IPS-15b (cell line): ENCODE measurements at regions not wholly inside any gene's neighbourhood (a gene's known extent, or its start where the extent isn't known, plus 50 kb on each side); places are given as distances from the start of the nearest gene placed in this dataset.

Experiments used
- H3K27me3 ChIP-seq: one replicate; pipeline ENCODE4 v1.6.1; 2013; ENCODE audit warnings: low read length; ENCODE audit not compliant: control insufficient read depth, insufficient read depth
- H3K36me3 ChIP-seq: one replicate; pipeline ENCODE4 v1.6.1; 2013; ENCODE audit warnings: low read length; ENCODE audit not compliant: control insufficient read depth, insufficient read depth
- H3K4me1 ChIP-seq: one replicate; pipeline ENCODE4 v1.6.1; 2013; ENCODE audit warnings: mild to moderate bottlenecking, low read length; ENCODE audit not compliant: control insufficient read depth, insufficient read depth
- H3K4me3 ChIP-seq: one replicate; pipeline ENCODE4 v1.5.1; 2013; ENCODE audit warnings: low read depth, low read length
- H3K9ac ChIP-seq: one replicate; pipeline ENCODE4 v1.6.1; 2013; ENCODE audit warnings: low read depth, mild to moderate bottlenecking, low read length
- H3K9me3 ChIP-seq: one replicate; pipeline ENCODE4 v1.6.1; 2013; ENCODE audit warnings: mild to moderate bottlenecking, low read length; ENCODE audit not compliant: control insufficient read depth, insufficient read depth

GRCh38 chr11:45430361-45430760 is 144.2 kb upstream of the SYT13 start:
- Histone ChIP-seq H3K4me3 (no peak overlapping the region), H3K27me3 (no peaks in the 10 kb centered on the region), H3K9me3 (no peaks in the 10 kb centered on the region), H3K4me1 (peaks cover 4% of the 10 kb centered on the region), H3K9ac (no peak overlapping the region), H3K36me3 (no peaks in the 10 kb centered on the region)

- Histone ChIP-seq H3K4me3 (no peak overlapping the region), H3K27me3 (no peaks in the 10 kb centered on the region), H3K4me1 (peaks cover 4% of the 10 kb centered on the region), H3K9me3 (no peaks in the 10 kb centered on the region), H3K9ac (no peak overlapping the region), H3K36me3 (no peaks in the 10 kb centered on the region)
These were observed 143.6 kb upstream of the SYT13 start for GRCh38 chr11:45429719-45430118.

GRCh38 chr11:45428541-45429230 is 142.5 kb upstream of the SYT13 start:
- H3K27me3 ChIP-seq = no peaks in the 10 kb centered on the region
- H3K4me3 ChIP-seq = no peak overlapping the region
- H3K4me1 ChIP-seq = peaks cover 4% of the 10 kb centered on the region
- H3K36me3 ChIP-seq = no peaks in the 10 kb centered on the region
- no peaks in the 10 kb centered on the region for H3K9me3 ChIP-seq
- no peak overlapping the region for H3K9ac ChIP-seq

- no peaks in the 10 kb centered on the region for H3K27me3 ChIP-seq
These were observed 142.0 kb upstream of the SYT13 start for GRCh38 chr11:45428116-45428515.

GRCh38 chr11:45424411-45425180 is 138.5 kb upstream of the SYT13 start:
- Histone ChIP-seq H3K9me3 (no peaks in the 10 kb centered on the region), H3K4me3 (no peak overlapping the region), H3K9ac (no peak overlapping the region), H3K36me3 (no peaks in the 10 kb centered on the region), H3K4me1 (no peaks in the 10 kb centered on the region), H3K27me3 (no peaks in the 10 kb centered on the region)

More at GRCh38 chr11:45428116-45428515, 142.0 kb upstream of the SYT13 start:
- Histone ChIP-seq H3K36me3 (no peaks in the 10 kb centered on the region), H3K4me1 (peaks cover 4% of the 10 kb centered on the region), H3K9me3 (no peaks in the 10 kb centered on the region), H3K4me3 (no peak overlapping the region), H3K9ac (no peak overlapping the region)

- Histone ChIP-seq H3K9ac (no peak overlapping the region), H3K36me3 (no peaks in the 10 kb centered on the region), H3K9me3 (no peaks in the 10 kb centered on the region), H3K4me3 (no peak overlapping the region), H3K4me1 (no peaks in the 10 kb centered on the region), H3K27me3 (no peaks in the 10 kb centered on the region)
These were observed 137.5 kb upstream of the SYT13 start for GRCh38 chr11:45423475-45424120.

- no peaks in the 10 kb centered on the region for H3K27me3 ChIP-seq
- H3K9me3 ChIP-seq = no peaks in the 10 kb centered on the region
- no peak overlapping the region for H3K9ac ChIP-seq
- no peaks in the 10 kb centered on the region for H3K36me3 ChIP-seq
- H3K4me3 ChIP-seq = no peak overlapping the region
- H3K4me1 ChIP-seq = no peaks in the 10 kb centered on the region
These were observed 136.9 kb upstream of the SYT13 start for GRCh38 chr11:45423036-45423435.

GRCh38 chr11:45414088-45414487 is 127.9 kb upstream of the SYT13 start:
- peaks cover 29% of the 10 kb centered on the region for H3K4me1 ChIP-seq
- no peaks in the 10 kb centered on the region for H3K36me3 ChIP-seq
- no peak overlapping the region for H3K4me3 ChIP-seq
- H3K27me3 ChIP-seq = no peaks in the 10 kb centered on the region
- no peaks in the 10 kb centered on the region for H3K9me3 ChIP-seq
- H3K9ac ChIP-seq = no peak overlapping the region

- Histone ChIP-seq H3K9ac (no peak overlapping the region), H3K9me3 (no peaks in the 10 kb centered on the region), H3K4me1 (peaks cover 29% of the 10 kb centered on the region), H3K36me3 (no peaks in the 10 kb centered on the region), H3K27me3 (no peaks in the 10 kb centered on the region), H3K4me3 (no peak overlapping the region)
These were observed 127.2 kb upstream of the SYT13 start for GRCh38 chr11:45413156-45413858.

GRCh38 chr11:45412521-45412920 is 126.4 kb upstream of the SYT13 start:
- Histone ChIP-seq H3K4me1 (peaks cover 29% of the 10 kb centered on the region), H3K9ac (no peak overlapping the region), H3K4me3 (no peak overlapping the region), H3K9me3 (no peaks in the 10 kb centered on the region), H3K27me3 (no peaks in the 10 kb centered on the region), H3K36me3 (no peaks in the 10 kb centered on the region)

GRCh38 chr11:45412051-45412471 is 125.9 kb upstream of the SYT13 start:
- no peaks in the 10 kb centered on the region for H3K36me3 ChIP-seq
- no peak overlapping the region for H3K9ac ChIP-seq
- H3K4me3 ChIP-seq = no peak overlapping the region
- H3K9me3 ChIP-seq = no peaks in the 10 kb centered on the region
- H3K4me1 ChIP-seq = peaks cover 31% of the 10 kb centered on the region
- no peaks in the 10 kb centered on the region for H3K27me3 ChIP-seq
